ENCODE measurements at regions not wholly inside any gene's neighbourhood (a gene's known extent, or its start where the extent isn't known, plus 50 kb on each side); places are given as distances from the start of the nearest gene placed in this dataset.

DNA sequence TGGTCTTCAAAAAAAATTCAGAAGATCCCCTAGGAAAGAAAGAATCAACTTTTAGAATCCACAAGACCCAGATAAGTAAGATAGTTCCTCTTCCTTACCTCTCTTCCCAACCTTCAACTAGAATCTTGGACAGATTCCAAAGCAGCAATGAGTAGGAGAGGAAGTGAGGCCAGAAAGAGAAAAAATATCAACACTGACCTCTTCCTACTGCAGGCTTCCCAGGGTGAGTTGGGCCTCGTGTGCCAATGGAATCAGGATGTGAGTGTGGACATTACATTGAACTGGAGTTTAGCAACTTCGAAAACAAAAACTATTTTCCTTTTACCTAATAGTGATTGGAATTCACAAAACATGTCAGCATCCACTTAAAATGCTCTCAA is 102.5 kb upstream of the PIEZO2 start:
- TF ChIP-seq, protein P1, sequence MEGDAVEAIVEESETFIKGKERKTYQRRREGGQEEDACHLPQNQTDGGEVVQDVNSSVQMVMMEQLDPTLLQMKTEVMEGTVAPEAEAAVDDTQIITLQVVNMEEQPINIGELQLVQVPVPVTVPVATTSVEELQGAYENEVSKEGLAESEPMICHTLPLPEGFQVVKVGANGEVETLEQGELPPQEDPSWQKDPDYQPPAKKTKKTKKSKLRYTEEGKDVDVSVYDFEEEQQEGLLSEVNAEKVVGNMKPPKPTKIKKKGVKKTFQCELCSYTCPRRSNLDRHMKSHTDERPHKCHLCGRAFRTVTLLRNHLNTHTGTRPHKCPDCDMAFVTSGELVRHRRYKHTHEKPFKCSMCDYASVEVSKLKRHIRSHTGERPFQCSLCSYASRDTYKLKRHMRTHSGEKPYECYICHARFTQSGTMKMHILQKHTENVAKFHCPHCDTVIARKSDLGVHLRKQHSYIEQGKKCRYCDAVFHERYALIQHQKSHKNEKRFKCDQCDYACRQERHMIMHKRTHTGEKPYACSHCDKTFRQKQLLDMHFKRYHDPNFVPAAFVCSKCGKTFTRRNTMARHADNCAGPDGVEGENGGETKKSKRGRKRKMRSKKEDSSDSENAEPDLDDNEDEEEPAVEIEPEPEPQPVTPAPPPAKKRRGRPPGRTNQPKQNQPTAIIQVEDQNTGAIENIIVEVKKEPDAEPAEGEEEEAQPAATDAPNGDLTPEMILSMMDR (IDR thresholded peaks at IDR 0.05), result no peak
- no peak for TF ChIP-seq POLR2A (IDR thresholded peaks at IDR 0.05)

Data from thyroid gland (tissue), 4 donors.